GM18520 (cell line): ENCODE measurements at regions not wholly inside any gene's neighbourhood (a gene's known extent, or its start where the extent isn't known, plus 50 kb on each side); places are given as distances from the start of the nearest gene placed in this dataset.

ENCODE experiments used
- ATAC-seq: cut with Tn5 transposase; IDR thresholded peaks from one replicate; pipeline ENCODE4 v1.9.1; 2021; ENCODE audit not compliant: unreplicated experiment

DNA sequence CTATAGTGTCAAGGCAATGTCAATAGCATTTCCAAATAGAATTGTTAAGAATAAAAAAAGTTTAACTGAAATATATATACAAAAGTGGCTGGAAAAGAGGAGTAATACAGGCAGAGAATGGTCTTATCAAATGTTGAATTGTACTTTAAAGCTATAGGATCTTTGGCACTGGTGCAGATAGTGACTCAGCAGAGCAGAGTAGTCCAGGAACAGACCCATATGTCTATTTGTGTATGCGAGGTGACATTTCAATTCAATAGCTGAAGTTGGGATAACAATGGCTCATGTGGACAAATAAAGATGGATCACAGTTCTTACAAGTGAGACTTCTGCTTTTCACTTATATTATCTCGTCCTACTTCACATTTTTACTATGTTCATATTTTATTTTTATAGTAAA, 543.0 kb upstream of the B3GALT2 start:
- ATAC-seq: no peak

DNA sequence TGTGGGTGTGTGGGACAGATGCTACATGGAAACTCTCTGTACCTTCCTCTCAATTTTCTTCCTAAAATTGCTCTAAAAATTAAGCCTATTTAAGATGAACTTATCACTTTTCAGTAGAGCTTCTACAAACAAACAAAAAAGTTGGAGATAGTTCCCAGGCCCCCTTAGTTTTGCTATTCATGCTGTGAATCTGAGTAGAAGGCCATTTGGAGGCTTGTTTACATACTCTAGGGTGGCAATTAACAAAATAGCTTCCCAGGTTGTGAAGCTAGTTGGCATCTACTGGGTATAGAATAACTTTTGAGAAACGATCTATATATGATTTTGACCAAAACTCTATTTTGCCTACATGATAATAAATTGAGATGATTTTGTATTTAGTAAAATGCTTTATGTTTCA, 541.4 kb upstream of the B3GALT2 start:
- no peak for ATAC-seq

DNA sequence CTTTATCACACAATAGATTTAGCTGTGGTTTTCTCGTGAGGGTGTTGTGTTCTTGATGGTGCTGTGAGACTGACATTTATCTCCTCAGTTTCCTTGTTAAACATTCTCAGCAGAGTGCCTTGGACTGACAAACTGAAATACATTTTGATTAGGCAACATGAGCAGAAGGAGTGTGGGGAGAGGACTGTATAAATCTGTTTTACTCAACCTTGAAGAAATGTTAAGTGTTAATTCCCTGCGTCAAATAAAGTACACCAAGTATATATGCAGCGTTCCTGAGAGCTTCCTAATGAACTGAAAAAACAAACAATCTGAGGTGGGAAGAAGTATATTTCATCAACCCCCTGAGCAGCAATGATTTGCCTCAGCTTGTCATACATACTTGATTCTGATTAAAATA, 540.3 kb upstream of the B3GALT2 start:
- ATAC-seq: no peak

DNA sequence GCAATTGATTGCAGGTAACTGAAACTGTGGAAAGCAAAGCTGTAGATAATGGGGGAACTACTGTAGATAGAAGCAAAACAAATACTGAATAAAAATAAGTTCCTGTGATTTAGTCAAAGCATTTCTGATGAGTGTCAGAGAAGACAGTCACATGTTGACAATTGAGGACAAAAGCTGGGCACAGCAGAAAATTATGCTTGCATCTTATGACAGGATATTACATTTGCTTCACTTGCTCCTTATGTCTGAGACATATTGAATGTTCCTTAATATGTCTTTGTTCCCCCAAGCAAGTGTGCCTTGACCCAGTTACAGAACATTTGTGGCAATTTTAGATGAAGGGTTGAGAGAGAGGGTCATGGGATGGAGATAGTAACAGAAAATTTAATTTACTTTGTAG, 526.0 kb upstream of the B3GALT2 start:
- ATAC-seq: no peak

DNA sequence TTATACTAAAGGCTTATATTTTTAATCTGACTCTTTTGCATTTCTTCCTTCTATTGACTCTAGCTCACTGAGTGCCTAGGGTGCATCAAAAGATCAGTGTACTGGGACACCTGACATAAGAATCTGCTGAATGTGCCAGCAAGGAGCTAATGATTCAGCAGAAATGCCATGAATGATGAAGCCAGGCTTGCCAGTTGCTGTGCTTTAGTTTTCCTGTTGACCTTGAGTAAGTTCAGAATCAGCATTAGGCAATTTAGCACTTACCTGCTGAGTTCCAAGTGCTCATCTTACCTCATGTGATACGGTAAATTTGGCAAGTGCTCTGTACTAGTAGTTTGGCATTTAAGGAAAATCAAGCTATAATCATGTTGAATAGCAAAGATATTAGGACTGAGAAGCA, 523.2 kb upstream of the B3GALT2 start:
- no peak for ATAC-seq

DNA sequence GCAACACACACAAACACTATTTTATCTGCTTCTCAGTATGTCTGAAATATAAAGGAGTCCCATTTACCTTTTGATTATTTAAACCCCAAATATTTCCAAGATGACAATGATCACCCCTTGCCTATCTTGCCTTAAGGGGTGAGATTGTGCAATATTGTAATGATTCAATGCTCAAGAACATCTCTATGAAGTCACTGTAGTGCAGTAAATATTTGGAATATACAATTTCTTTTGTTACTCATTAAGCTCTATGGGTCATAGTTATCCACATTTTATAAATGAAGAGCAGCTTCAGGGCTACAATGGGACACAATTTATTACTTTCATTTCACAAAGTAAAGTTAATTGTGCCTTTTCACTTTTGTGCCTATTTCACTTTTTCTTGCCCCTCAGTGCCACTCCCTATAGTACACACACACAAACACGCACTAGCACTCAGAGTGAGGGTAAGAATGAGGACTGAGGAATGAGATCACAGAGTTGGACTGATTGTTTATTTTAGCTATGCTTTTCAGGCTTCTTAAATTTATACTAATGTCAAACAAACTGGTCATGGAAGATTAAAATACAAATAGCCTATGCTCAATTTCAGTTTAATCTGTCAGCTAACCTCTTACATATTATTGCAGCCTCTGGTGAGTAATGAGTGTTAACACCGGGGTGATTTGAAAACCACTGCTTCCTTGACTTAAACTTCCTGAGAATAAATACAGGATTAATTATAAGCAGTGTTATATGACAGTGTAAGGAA, 521.0 kb upstream of the B3GALT2 start:
- no peak for ATAC-seq

DNA sequence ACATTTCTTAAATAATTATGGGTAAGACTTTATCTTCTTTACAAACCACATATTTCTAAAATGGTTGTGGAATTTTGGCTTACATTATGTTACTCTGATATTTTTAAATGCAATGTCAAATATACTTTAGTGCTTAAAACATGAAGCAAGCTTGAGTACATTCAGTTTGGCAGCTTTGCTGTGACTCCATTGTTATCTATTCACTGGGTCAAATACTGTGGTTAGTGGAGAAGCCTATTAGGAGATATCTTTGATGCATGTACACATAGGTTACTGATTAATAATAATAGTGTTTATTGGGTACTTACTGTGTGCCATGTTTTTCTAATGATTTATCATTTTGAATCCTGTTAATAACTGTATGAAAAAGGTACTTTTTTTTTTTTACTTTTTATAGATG, 520.4 kb upstream of the B3GALT2 start:
- no peak for ATAC-seq

DNA sequence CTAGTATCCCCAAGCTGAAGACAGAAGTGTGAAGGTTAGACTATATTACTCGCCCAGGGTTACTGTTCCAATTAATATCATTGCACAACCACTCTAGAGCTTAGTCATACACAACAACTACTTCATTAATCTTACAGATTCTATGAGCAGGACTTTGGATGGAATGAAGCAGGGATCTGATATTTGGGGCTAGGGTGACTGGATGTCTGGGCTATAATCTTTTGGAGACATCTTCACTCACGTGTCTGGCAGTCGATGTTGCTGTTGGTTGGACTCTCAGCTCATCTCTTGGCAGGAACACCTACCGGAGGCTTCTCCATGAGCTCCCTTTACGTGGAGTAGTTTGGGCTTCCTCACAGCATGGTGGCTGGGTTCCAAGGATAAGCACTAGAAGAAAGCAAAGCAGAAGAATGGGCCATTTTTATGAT, 519.2 kb upstream of the B3GALT2 start:
- ATAC-seq: no peak

DNA sequence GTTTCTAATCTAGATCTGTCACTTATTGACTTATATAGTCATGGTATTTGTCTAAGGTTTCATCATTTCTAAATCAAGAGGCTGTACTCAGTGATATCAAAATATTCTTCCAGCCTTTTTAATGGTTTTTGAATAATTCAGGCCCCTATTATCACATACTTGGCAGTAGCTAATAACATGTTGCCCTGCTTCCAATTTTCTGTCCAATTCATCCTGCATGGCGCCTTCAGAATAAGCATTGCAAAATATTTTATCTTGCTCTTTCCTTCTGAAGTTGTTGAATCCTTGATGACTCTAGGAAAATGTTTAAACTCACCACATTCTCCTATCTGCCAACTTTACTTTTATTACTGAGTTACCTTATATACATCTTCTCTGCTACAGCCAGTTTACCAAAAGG, 517.2 kb upstream of the B3GALT2 start:
- ATAC-seq: no peak

DNA sequence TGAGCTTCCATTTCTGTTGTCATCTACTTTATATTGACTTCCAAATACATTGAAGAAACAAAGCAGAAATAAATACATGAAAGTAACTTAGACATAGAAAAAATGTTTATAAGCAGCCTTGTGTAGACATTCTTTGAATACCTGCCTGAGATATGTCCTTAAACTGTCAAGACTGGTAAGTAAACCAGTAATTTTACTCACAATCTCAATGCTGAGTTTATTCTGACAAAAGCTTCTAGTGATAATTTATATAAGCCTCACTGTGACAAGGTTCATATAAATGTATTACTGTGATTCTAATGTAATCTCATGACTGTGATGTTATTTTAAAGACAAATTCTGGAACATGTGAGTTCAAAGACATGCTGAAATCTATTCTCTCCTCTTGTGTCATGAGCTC, 516.7 kb upstream of the B3GALT2 start:
- no peak for ATAC-seq

DNA sequence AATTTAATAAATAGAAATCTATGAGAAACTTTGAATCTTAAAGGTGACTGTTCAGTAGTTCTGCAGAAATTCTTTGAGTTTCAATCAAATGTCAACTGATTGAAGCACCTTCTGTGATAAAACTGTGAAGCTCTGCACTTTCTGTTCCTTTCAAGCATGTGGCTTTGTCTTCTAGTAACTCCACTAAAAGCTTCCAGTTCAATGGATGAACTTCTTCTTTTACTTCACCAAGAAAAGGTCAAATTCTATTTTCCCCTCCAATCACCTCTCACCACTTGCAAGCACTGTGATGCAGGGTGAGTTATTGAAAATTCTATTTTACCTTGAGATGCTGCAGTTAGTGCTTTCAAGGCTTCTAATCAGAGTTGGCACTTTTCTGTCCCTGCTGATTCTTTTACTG, 515.3 kb upstream of the B3GALT2 start:
- no peak for ATAC-seq

DNA sequence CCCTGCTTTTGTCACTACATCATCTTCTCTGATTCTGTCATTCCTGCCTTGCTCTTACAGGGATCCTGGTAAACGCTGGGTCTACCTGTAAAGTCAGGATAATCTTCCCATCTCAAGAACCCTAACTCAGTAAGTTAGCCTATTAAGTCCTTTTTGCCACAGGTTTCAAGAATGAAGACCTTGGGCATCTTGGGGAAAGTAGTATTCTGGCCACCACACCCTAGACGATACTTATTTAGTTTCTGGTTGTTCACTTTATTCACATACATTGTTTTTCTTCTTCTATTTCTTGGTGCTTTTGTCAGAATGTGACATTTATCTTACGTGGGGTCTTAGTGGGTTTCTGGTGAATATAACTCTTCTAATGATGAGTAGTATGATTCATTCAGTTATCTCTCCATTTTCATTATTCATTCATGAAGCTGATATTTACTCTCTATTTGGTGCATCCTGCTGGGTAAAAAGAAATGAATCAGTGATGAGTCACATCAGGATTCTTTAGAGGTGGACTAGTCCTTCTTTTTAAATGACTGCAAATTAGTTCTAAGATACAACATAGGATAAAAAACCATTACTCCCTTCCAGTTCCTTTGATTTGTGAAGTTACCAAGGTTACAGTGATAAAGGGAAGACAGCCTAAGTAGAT, 514.4 kb upstream of the B3GALT2 start:
- no peak for ATAC-seq

DNA sequence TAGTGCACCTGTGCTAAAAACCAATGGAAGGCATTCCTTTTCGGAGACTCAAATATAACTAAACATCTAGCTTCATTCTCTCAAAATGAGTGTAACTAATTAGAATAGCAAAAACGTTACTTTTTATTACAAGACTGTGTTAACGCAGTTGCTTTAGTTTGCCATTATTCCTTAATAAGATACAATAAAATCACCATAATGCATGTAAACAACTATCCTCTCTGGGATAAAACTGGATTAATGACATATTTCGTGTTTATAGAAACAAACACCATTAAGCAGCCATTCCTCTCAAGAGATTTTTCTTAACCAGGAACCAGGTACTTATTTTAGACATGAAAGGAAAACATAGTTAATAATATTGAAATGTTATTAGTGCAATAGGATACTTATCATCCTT, 512.8 kb upstream of the B3GALT2 start:
- ATAC-seq: no peak

DNA sequence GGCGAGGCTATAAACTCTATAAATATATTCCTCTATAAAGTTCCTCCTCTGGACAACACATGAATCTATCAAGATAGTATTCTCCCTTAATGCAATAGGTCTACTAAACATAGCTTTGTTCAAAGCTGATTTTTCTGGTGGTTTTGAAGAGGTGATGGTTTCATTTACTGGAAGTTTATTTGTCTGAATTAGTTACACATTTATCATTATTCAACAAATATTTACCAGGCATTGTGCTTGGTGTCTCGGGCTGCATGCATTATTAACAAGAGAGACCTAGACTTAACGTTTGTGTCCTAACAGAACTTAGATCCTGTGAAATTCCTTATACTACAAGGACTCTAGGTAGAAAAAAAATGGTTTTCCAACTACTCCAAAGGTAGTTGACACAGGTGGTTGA, 511.4 kb upstream of the B3GALT2 start:
- no peak for ATAC-seq

DNA sequence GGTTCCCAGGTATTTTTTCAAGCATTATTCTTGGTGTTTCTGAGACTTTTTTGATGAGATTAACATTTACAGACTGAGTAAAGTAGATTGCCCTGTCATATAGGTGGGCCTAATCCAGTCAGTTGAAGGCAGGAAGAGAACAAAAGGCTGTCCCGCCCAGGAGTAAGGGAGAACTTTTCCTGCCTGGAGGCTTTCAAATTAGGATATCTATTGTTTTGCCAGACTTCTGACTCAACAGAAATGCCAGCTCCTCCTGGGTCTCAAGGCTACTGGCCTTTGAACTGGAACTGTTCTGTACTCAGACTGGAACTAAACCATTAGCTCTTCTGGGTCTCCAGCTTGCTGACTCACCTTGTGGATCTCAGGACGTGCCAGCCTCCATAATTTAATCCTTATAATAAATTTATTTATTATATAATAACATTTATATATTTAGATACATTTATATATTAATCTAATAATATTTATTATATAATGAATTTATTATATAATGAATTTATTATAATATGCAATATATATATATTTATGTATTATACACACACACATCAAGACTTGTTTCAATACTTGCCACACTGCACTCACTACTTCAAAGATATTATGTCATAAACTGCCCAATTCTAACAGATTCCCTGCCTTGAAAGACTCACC, 510.8 kb upstream of the B3GALT2 start:
- ATAC-seq: no peak

DNA sequence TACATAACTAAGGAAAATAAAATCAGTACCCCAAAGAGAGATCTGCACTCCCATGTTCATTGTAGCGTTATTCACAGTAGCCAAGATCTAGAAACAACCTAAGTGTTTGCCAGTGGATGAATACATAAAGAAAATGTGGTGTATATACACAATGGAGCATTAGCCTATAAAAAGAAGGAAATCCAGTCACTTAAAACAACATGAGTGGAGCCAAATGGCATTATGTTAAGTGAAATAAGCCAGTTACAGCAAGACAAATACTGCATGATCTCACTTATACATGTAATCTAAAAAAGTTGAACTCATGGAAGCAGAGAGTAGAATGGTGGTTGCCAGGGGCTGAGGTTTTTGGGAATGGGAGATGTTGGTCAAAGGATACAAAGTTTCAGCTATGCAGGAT, 508.3 kb upstream of the B3GALT2 start:
- ATAC-seq: no peak

DNA sequence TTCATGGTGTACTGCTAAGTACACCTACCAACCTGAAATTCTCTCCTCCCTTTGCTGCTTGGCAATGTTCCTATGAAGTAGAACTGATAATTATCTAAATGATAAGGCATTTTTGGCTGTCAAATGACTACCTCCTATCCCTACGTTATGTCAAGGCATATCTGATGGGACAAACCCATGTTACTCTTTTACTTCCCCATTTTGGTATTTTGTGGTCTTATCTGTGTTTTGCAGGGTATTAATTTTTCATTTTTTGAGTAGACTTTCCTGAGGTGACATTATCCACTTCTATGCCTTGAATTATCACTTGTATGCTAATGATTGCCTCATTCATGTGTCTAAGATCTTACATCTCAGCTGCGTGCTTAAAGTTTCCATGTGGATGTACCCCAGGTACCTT, 499.6 kb upstream of the B3GALT2 start:
- no peak for ATAC-seq

DNA sequence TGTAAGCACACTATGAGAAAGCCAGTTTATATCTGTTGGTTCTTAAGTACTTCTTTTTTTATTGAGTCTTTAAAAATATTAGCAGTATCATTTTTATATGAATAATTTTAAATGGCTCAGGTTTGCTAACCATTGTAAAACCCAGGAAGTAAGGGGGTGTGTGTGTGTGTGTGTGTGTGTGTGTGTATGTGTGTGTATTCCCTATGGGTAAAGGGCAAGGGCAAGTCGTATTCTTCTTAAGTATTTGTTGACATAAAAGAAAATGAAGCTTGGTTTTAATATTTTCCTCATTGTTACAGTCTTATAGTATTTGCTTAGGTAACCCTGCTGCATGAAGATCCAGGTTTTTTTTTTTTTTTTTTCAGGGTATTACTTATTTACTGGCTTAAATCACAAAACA, 495.0 kb upstream of the B3GALT2 start:
- ATAC-seq: no peak

DNA sequence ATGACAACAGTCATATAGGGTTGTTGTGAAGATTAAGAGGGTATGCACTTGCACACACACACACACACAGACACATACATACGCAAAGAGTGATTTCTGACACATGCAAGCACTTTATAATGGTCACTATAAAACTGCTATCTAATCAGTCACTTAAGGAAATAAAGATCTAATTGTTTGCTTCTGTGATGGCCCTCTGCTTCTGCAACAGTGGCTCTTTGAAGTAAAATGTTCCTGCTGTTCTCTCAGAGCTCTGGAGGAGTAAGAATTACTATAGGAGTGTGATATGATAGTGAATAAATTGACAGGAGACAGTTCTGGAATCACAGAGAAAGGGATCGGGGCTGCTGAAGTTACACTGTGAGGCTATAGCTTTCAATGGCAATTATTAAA, 494.5 kb upstream of the B3GALT2 start:
- no peak for ATAC-seq

DNA sequence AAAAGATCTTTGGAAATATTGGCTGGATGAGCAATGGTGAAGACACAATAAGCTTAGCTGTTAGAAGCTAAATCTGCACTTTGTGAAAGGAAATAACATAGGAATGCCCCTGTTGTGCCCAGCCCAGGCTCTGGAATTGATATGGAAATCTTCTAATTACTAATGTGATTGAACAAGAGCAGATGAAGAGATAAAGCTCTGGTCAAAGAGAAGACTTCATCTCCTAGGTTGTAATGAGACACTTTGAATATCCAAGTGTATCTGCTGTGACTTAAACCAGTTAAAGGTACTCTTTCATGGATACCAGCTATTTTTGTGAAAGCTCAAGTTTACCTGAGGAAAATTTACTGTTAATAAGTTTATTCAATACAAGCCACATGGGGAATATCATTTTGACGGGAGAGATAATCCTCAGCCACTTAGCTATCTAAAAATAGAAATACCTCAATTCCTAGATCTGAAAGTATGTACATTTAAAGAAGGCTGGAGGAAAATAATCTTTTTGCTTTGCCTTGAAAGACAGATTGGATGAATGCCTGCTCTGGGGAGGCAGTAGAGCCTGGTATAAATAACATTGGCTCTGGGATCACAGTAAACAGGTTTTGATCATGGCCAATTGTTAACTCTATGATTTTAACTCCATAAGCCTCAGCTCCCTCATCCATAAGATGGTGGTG, 494.0 kb upstream of the B3GALT2 start:
- ATAC-seq: no peak

DNA sequence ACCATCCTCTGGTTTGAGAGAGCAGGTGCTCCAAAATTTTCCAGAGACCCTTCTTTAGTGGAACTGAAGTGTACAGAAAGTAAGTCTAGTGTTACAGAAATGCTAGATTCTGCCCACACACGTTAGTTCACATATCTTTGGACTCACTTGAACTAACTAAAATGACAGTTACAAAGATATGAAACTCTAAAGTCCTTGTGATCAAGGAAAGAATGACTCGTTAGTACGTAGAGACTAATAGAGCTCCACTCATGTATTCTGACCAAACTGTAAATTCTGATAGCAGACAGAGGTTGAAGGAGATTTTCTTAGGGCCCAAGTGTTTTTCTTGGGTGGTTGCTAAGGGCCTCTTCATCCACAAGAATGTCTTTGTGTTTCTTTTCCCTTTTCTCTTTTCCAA, 491.5 kb upstream of the B3GALT2 start:
- ATAC-seq: no peak

DNA sequence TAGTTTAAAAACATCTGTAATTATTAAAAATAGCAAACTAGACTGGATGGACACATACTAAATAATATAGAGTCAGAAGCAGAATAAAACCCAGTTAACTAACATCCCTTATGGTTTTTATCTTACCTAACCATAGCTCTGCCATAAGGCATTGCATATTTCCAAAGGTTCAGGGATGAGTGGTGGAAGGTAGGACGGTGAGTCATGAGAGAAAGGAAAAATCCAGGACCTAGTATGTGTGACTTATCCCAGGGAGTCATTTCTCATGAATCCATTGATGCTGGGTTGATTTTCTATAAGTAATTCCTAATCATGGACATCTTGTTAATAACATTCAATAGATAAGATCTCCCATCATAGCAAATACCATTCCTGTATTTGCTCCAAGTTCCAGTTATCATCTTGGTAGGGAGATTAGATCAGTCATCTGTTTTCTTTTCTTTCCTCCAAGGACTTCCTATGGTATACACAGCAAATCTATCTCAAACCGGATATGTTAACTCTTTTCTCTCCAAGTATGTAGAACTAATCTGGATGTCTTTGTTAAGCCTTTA, 490.7 kb upstream of the B3GALT2 start:
- no peak for ATAC-seq
